AG04450 (cell line): ENCODE measurements at regions not wholly inside any gene's neighbourhood (a gene's known extent, or its start where the extent isn't known, plus 50 kb on each side); places are given as distances from the start of the nearest gene placed in this dataset.
"Not testable (repeated sequence)": the region's sequence is repeated elsewhere in the genome, so short reads cannot be mapped to it uniquely, and the experiment has no call there.

ENCODE experiments used
- CTCF ChIA-PET: fragments of 300-600, 350-600 bp; formaldehyde crosslinking; extraction: SDS; loops from one replicate; lab custom pipeline; 2022; ENCODE audit warnings: antibody characterized with exemption, inconsistent platforms; lab: Charles Lee
- POLR2A ChIA-PET: fragments of 350-600 bp; formaldehyde crosslinking; extraction: SDS; loops from one replicate; lab custom pipeline; 2021; ENCODE audit warnings: antibody characterized with exemption, inconsistent platforms; lab: Yijun Ruan, JAX
- DNase-seq: peaks from one replicate; pipeline ENCODE4 v3.0.0-alpha.2; 2011; ENCODE audit warnings: low read depth, low spot score
- H3K27ac ChIP-seq: one replicate; pipeline ENCODE4 v1.5.1; 2012; ENCODE audit warnings: low read depth, low read length, control low read depth
- H3K27me3 ChIP-seq: one replicate; pipeline ENCODE4 v1.6.0; 2012; ENCODE audit warnings: low read length; ENCODE audit not compliant: control insufficient read depth, insufficient read depth
- H3K4me3 ChIP-seq: 2 replicates; pipeline ENCODE4 v1.5.1; 2011; ENCODE audit warnings: mild to moderate bottlenecking, low read depth, low read length, control low read depth
- H3K9me3 ChIP-seq: 2 replicates; pipeline ENCODE4 v1.5.1; 2012; ENCODE audit warnings: low read length; ENCODE audit not compliant: control insufficient read depth, insufficient read depth
- CTCF ChIP-seq: IDR thresholded peaks from 2 replicates; pipeline ENCODE4 v1.5.1; 2011; ENCODE audit warnings: low read depth, low read length, control low read depth, inconsistent platforms

- ChIA-PET CTCF (no interaction called here), POLR2A (no interaction called here)
- TF ChIP-seq CTCF = no peak
- H3K27me3 ChIP-seq = no peaks in the 10 kb centered on the region
- no peak overlapping the region for H3K27ac ChIP-seq
- no peak overlapping the region for H3K4me3 ChIP-seq
- no peak for DNase-seq
- H3K9me3 ChIP-seq = no peaks in the 10 kb centered on the region; the same call in 1 of the 2 replicates
Measured at GRCh38 chr2:107558295-107558694, 268.4 kb upstream of the RGPD4 start.

- DNase-seq = no peak
- Histone ChIP-seq H3K9me3 (no peaks in the 10 kb centered on the region; the same call in 1 of the 2 replicates), H3K27ac (no peak overlapping the region), H3K4me3 (no peak overlapping the region), H3K27me3 (no peaks in the 10 kb centered on the region)
- ChIA-PET CTCF (no interaction called here), POLR2A (no interaction called here)
- TF ChIP-seq CTCF = no peak
Measured at GRCh38 chr2:107569496-107569895, 257.2 kb upstream of the RGPD4 start.

GRCh38 chr2:107570876-107571275, 255.8 kb upstream of the RGPD4 start:
- Histone ChIP-seq H3K9me3 (no peaks in the 10 kb centered on the region; the same call in 1 of the 2 replicates), H3K27ac (no peak overlapping the region), H3K27me3 (no peaks in the 10 kb centered on the region), H3K4me3 (no peak overlapping the region)
- ChIA-PET CTCF (interaction anchor here (1.2 kb wide), 1 partner anchor 599 kb away, joined by 4 read pairs; no protein-coding TSS in a partner anchor), POLR2A (no interaction called here)
- no peak for TF ChIP-seq CTCF
- no peak for DNase-seq

- H3K27me3 ChIP-seq, H3K4me3 ChIP-seq, H3K9me3 ChIP-seq, CTCF ChIA-PET, H3K27ac ChIP-seq, POLR2A ChIA-PET, DNase-seq: not testable (repeated sequence)
- peak; percentile 20; the same call in 1 of the 2 replicates for TF ChIP-seq CTCF
Measured at GRCh38 chr2:107572890-107573289, 253.8 kb upstream of the RGPD4 start.

GRCh38 chr2:107576991-107577390, 249.7 kb upstream of the RGPD4 start:
- CTCF ChIA-PET = no interaction called here
- Histone ChIP-seq H3K27me3 (no peaks in the 10 kb centered on the region), H3K27ac (no peak overlapping the region), H3K9me3 (no peaks in the 10 kb centered on the region; the same call in 1 of the 2 replicates), H3K4me3 (no peak overlapping the region)
- DNase-seq = no peak
- no peak for TF ChIP-seq CTCF
- POLR2A ChIA-PET = no interaction called here
